ENCODE measurements at regions not wholly inside any gene's neighbourhood (a gene's known extent, or its start where the extent isn't known, plus 50 kb on each side); places are given as distances from the start of the nearest gene placed in this dataset.

GRCh38 chr10:131678171-131678570 lies 222.6 kb upstream of the PPP2R2D start (continued):
- no peak for TF ChIP-seq CUX1 (IDR thresholded peaks at IDR 0.05; ENCODE audit: insufficient replicate concordance, low read depth, low read length)
- no peak for TF ChIP-seq MEF2A (IDR thresholded peaks at IDR 0.05; ENCODE audit: insufficient read depth, low read depth, low read length)
- TF ChIP-seq IKZF2 (IDR thresholded peaks at IDR 0.05): no peak
- no peak for TF ChIP-seq FOXK2 (IDR thresholded peaks at IDR 0.05)
- no peak for TF ChIP-seq GABPA (IDR thresholded peaks at IDR 0.05; ENCODE audit: low read depth)
- no peak for TF ChIP-seq CREB1 (IDR thresholded peaks at IDR 0.05; ENCODE audit: low read depth)
- TF ChIP-seq MYB (IDR thresholded peaks at IDR 0.05; ENCODE audit: borderline replicate concordance, low read depth, low read length): no peak
- no peak for TF ChIP-seq NFIC (IDR thresholded peaks at IDR 0.05; ENCODE audit: low read depth, low read length)
- TF ChIP-seq SIX5 (IDR thresholded peaks at IDR 0.05; ENCODE audit: low read depth, low read length, severe bottlenecking): no peak
- TF ChIP-seq USF2 (IDR thresholded peaks at IDR 0.05; ENCODE audit: borderline replicate concordance, low read depth, low read length): no peak
- TF ChIP-seq SREBF2 (IDR thresholded peaks at IDR 0.05; ENCODE audit: low read length): no peak
- TF ChIP-seq CREM (IDR thresholded peaks at IDR 0.05; ENCODE audit: low read depth): no peak
